Endometrial microvascular endothelial cells (primary cell): ENCODE measurements at regions not wholly inside any gene's neighbourhood (a gene's known extent, or its start where the extent isn't known, plus 50 kb on each side); places are given as distances from the start of the nearest gene placed in this dataset.
"Not testable (repeated sequence)": the region's sequence is repeated elsewhere in the genome, so short reads cannot be mapped to it uniquely, and the experiment has no call there.

Experiments
- in situ Hi-C: cut with HindIII; loops from 2 replicates; pipeline ENCODE4 v1.10.0; 2017; ENCODE audit warnings: low sequenced_read_pairs, low pct_unique_long_range_greater_than_20kb; ENCODE audit errors: inconsistent ontology term

DNA sequence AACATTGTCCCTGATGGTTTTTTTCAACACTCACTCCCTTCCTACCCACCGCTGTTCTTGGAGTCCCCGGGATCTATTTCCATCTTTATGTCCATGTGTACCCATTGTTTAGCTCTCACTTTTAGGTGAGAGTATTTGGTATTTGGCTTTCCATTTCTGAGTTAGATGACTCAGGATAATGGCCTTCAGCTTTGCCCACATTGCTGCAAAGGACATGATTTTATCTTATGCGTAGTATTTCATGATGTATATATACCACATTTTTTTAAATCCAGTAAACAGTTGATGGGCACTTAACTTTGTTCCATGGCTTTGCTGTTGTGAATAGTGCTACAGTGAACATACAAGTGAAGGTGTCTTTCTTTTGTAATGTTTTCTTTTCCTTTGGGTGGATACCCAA lies 123.5 kb upstream of the KITLG start:
- in situ Hi-C loops = no loop called here

- in situ Hi-C loops = no loop called here
Measured at GRCh38 chr12:88698471-88698870, 118.2 kb upstream of the KITLG start.

- in situ Hi-C loops = no loop called here
Measured at GRCh38 chr12:88693837-88694445, 113.7 kb upstream of the KITLG start.

DNA sequence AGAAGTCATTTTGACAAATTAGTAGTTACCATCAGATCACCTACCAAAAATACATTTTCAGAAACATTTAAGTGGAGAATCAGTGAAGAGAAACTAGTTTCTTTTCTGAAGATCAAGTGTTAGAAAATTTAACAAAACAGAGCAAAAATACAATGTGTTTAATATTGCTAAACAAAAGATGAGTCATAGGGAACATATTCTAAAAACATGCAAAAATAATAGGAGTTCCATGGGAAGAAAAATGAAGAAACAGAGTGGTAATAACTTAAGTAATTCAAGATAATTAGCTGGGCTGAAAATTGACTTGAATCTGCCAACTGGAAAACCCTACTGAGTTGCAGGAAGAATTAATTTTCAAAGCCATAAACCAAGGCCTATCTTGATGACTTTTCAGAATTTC lies 111.5 kb upstream of the KITLG start:
- in situ Hi-C loops = no loop called here

- in situ Hi-C loops = no loop called here
Measured at GRCh38 chr12:88684610-88685009, 104.3 kb upstream of the KITLG start.

DNA sequence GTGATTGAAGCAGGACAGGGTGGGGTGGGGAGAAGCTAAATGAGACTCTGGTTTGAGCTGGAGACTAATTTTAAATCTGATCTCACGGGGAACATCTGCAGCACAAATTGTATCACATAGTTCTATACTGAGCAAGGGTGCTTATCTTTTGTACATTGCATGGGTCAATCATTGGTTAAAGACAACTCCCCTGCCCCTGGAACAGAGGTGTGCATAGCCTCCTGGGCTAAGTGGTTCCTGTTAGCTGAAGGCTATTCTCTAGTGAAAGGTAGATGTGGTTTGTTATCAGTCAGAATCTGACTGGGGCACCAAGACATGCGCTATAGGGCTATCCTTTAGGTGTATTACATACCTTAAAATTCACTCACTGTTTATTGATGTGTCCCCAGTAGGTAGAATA lies 103.9 kb upstream of the KITLG start:
- in situ Hi-C loops = no loop called here

- in situ Hi-C loops = no loop called here
Measured at GRCh38 chr12:88683628-88684027, 103.4 kb upstream of the KITLG start.

- in situ Hi-C loops = no loop called here
Measured at GRCh38 chr12:88681271-88681670, 101.0 kb upstream of the KITLG start.

DNA sequence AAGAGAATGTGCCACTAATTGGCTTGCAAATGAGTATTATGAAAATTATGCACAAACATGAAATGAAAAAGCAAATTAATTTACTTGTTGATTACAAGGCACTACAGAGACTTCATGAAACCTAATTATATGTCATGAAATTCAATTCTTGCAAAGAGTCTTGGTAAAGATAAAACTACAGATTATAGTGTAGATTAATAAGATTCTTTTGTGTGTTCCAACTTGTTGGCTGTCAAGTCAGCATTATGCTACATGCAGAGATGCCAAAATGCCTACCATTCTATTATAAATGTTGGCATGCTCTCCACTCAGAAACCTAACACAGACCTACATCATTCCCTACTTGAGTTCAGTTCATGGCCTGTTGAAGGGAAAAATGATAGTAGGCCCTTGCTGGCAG lies 97.2 kb upstream of the KITLG start:
- in situ Hi-C loops = no loop called here

- in situ Hi-C loops = not testable (repeated sequence)
Measured at GRCh38 chr12:88667615-88668014, 87.3 kb upstream of the KITLG start.

- in situ Hi-C loops = no loop called here
Measured at GRCh38 chr12:88665071-88665470, 84.8 kb upstream of the KITLG start.

DNA sequence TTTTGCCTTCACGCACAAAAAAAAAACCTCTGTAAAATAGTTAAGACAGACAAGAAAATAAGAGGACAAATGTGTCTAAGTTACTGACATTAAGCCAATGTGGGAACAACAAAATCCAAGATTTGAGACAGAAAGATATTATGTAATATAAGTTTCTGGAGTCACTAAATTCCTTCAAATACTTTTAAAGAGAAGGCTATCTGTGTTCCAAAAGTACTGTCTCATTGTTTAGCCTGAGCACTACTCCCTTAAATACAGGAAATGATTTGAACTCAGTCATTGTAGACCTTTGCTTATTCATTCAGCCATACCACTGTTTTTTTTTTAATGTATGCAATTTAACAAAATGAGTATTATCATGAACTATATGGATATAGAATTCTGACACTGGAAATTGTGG lies 82.7 kb upstream of the KITLG start:
- in situ Hi-C loops = no loop called here

DNA sequence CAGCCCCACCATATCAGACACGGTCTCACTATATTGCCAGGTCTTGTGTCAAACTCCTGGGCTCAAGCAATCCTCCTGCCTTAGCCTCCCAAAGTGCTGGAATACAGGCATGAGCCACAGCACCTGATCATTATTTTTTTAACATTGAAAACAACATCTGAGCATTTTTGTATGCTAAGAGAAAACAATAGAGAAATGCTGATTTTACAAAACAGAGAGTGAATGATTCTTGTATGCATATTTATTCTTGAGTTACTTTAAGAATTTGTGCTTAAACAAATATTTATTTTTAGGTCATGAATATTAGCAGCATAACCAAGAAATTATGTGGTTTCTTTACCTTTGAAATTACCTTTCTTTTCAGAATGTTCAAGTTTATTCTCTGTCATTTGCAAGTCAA lies 81.8 kb upstream of the KITLG start:
- in situ Hi-C loops = no loop called here

DNA sequence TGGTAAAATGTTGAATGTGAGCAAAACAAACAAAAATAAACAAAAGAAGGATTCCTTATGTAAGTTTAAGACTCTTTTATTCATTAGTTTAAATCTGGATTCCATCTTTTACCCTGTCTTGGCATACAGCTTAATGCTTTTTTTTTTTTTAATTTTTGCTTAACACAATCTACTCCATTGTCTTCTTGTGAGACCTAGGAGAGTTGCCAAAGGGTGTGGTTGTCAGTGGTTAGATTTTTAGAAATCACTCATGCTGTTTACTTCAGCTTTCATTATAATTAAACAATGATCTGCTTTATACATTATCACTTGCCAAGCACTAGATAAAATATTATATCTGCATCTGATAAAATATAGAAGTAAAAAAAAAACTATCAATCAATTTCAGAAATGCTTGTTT lies 77.7 kb upstream of the KITLG start:
- in situ Hi-C loops = no loop called here

GRCh38 chr12:88650715-88651114 lies 70.4 kb upstream of the KITLG start:
- in situ Hi-C loops = no loop called here

- in situ Hi-C loops = no loop called here
Measured at GRCh38 chr12:88648625-88649024, 68.4 kb upstream of the KITLG start.

GRCh38 chr12:88646824-88647223 lies 66.6 kb upstream of the KITLG start:
- in situ Hi-C loops = no loop called here

GRCh38 chr12:88645816-88646215 lies 65.5 kb upstream of the KITLG start:
- in situ Hi-C loops = no loop called here

DNA sequence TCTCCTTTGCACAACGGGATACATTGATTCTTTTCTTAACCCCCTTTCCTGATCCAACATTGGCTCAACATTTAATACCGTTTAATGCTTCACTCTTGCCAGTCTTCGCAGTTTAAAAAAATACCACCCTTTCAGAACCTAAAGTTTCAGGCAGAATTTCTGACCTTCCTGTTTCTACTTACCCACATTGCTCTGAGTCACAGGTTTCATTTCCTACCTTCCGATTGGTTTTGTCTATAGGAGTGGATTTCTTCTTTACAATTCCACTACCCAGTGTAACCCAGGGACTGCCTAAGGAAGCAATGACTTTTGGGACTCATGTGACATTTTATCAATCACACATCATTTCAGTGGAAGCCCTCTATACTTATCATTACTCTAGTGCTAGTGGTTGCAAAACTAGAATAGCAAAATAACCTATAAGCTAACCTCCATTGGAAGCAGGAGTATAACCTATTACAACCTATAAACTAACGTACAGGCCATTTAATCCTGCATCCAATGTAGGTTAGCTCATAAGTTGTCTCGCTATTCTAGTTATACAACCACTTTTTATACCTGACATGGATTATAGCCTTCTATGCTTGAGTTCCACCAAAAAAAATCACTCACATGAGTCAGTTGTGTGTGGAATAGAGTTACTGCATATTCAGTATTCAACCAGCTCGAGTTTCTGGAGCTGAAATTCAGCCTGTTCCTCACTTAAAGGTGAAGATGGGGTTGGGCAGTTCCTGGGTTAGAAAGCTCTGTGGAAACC lies 64.9 kb upstream of the KITLG start:
- in situ Hi-C loops = no loop called here

GRCh38 chr12:88643685-88644084 lies 63.4 kb upstream of the KITLG start:
- in situ Hi-C loops = no loop called here
